ENCODE measurements at regions not wholly inside any gene's neighbourhood (a gene's known extent, or its start where the extent isn't known, plus 50 kb on each side); places are given as distances from the start of the nearest gene placed in this dataset.

- TF ChIP-seq CEBPB (IDR thresholded peaks at IDR 0.05; ENCODE audit: low read depth, low read length) (no peak), CHD1 (IDR thresholded peaks at IDR 0.05; ENCODE audit: low read depth, low read length) (no peak), CTCF (conservative IDR thresholded peaks at IDR 0.05; ENCODE audit: low read depth, low read length) (no peak), RFX5 (IDR thresholded peaks at IDR 0.05; ENCODE audit: low read depth, low read length) (no peak), MXI1 (IDR thresholded peaks at IDR 0.05; ENCODE audit: borderline replicate concordance, low read depth, low read length) (no peak), SMC3 (IDR thresholded peaks at IDR 0.05; ENCODE audit: low read depth, low read length) (no peak), NFE2L2 (IDR thresholded peaks at IDR 0.05; ENCODE audit: low read depth, low read length) (no peak), MAZ (IDR thresholded peaks at IDR 0.05; ENCODE audit: borderline replicate concordance, low read depth, low read length) (no peak), RCOR1 (IDR thresholded peaks at IDR 0.05; ENCODE audit: insufficient replicate concordance, low read length) (no peak), POLR2A (IDR thresholded peaks at IDR 0.05; ENCODE audit: low read depth, low read length) (no peak), FOS (IDR thresholded peaks at IDR 0.05; ENCODE audit: low read depth, low read length) (no peak), RAD21 (IDR thresholded peaks at IDR 0.05; ENCODE audit: low read length) (no peak), USF2 (IDR thresholded peaks at IDR 0.05; ENCODE audit: low read depth, low read length) (no peak), MAFK (IDR thresholded peaks at IDR 0.05; ENCODE audit: low read depth, low read length) (no peak), BHLHE40 (IDR thresholded peaks at IDR 0.05; ENCODE audit: low read depth, low read length) (no peak), ELK1 (IDR thresholded peaks at IDR 0.05; ENCODE audit: borderline replicate concordance, low read depth, low read length) (no peak)
- POLR2A ChIA-PET (ENCODE audit: unreplicated experiment) = no interaction called here
- H2BK120ac ChIP-seq (ENCODE audit: low read depth, low read length) = no peak overlapping the region
- H3K4me1 ChIP-seq (ENCODE audit: control insufficient read depth, insufficient read depth, low read length) = no peaks in the 10 kb centered on the region
- H2BK5ac ChIP-seq (ENCODE audit: low read depth, low read length, poor library complexity, severe bottlenecking) = no peak overlapping the region
- H3K18ac ChIP-seq (ENCODE audit: low read depth, low read length) = no peak overlapping the region
- no peak overlapping the region for H3K4me3 ChIP-seq (ENCODE audit: insufficient read depth, low read depth, low read length)
- no peak overlapping the region for H2AK9ac ChIP-seq (replicated peaks; ENCODE audit: low read depth, low read length, poor library complexity)
- ATAC-seq (ENCODE audit: low read depth) (no peak), DNase-seq (no peak)
- no peak overlapping the region for H3K23ac ChIP-seq (ENCODE audit: low read depth, low read length)
- H3K56ac ChIP-seq (ENCODE audit: extremely low read depth, insufficient read depth, low read length) = no peak overlapping the region
- in situ Hi-C loops (cut with MboI; ENCODE audit: low sequenced_read_pairs) (no loop called here), intact Hi-C loops (cut with micrococcal nuclease) (no loop called here), dilution Hi-C loops (cut with HindIII; ENCODE audit: low sequenced_read_pairs, unreplicated experiment) (no loop called here)
- no peaks in the 10 kb centered on the region for H4K20me1 ChIP-seq (ENCODE audit: insufficient read depth, low read length)
- H2BK15ac ChIP-seq (ENCODE audit: low read depth, low read length) = no peak overlapping the region
- no peak overlapping the region for H3K14ac ChIP-seq (replicated peaks; ENCODE audit: low read depth, low read length)
- CTCF ChIA-PET = no interaction called here
- H3K9me1 ChIP-seq (ENCODE audit: insufficient read depth, low read length) = no peaks in the 10 kb centered on the region
- H3K4ac ChIP-seq (ENCODE audit: low read depth, low read length) = no peak overlapping the region
- no peak overlapping the region for H4K8ac ChIP-seq (ENCODE audit: low read depth in 2 of 2, low read length in 2 of 2)
- H3K79me1 ChIP-seq (ENCODE audit: low read depth in 1 of 2, low read length in 2 of 2) = no peaks in the 10 kb centered on the region
- H4K91ac ChIP-seq (ENCODE audit: insufficient read depth, low read depth, low read length) = no peak overlapping the region
- no peak overlapping the region for H2AK5ac ChIP-seq (ENCODE audit: low read depth, low read length)
- no peak overlapping the region for H3K4me2 ChIP-seq (ENCODE audit: low read depth, low read length)
- no peak overlapping the region for H3K27ac ChIP-seq (ENCODE audit: insufficient read depth, low read length)
- no peak overlapping the region for H4K5ac ChIP-seq (ENCODE audit: low read depth, low read length)
- H2BK20ac ChIP-seq (ENCODE audit: low read depth, low read length) = no peak overlapping the region
- no peak overlapping the region for H2AFZ ChIP-seq (replicated peaks; ENCODE audit: low read length, poor library complexity)
- H3K9me3 ChIP-seq (ENCODE audit: control insufficient read depth, insufficient read depth, low read length) = peaks cover 8% of the 10 kb centered on the region
- no peaks in the 10 kb centered on the region for H3K36me3 ChIP-seq (ENCODE audit: control insufficient read depth, insufficient read depth, low read length)
- no peaks in the 10 kb centered on the region for H3K27me3 ChIP-seq (ENCODE audit: control insufficient read depth, insufficient read depth, low read length)
- no TSS peak for BruUV-seq (replicated peaks)
- H3K9ac ChIP-seq (ENCODE audit: low read depth, low read length) = no peak overlapping the region
Observed at GRCh38 chr7:145812218-145812617, 304.4 kb upstream of the CNTNAP2 start.

Measured in IMR-90 (cell line).